D341Med (cell line): ENCODE measurements at regions not wholly inside any gene's neighbourhood (a gene's known extent, or its start where the extent isn't known, plus 50 kb on each side); places are given as distances from the start of the nearest gene placed in this dataset.
A peak's percentile ranks its signal among the peaks of the same experiment; 100 is the strongest.
"Not testable (repeated sequence)": the region's sequence is repeated elsewhere in the genome, so short reads cannot be mapped to it uniquely, and the experiment has no call there.

ENCODE experiments used
- DNase-seq: peaks from one replicate; pipeline ENCODE4 v3.0.0; 2012; ENCODE audit warnings: low spot score

GRCh38 chr4:9110700-9111099 lies 59.5 kb upstream of the FAM90A26 start:
- not testable (repeated sequence) for DNase-seq

GRCh38 chr4:9103148-9103524 lies 67.1 kb upstream of the FAM90A26 start:
- DNase-seq: not testable (repeated sequence)

GRCh38 chr4:9102471-9103147 lies 67.6 kb upstream of the FAM90A26 start:
- DNase-seq: not testable (repeated sequence)

- not testable (repeated sequence) for DNase-seq
Measured at GRCh38 chr4:9096330-9096729, 73.9 kb upstream of the FAM90A26 start.

- DNase-seq: not testable (repeated sequence)
Measured at GRCh38 chr4:9078796-9079195, 91.4 kb upstream of the FAM90A26 start.

- DNase-seq: not testable (repeated sequence)
Measured at GRCh38 chr4:9076974-9077373, 93.2 kb upstream of the FAM90A26 start.

- not testable (repeated sequence) for DNase-seq
Measured at GRCh38 chr4:9076486-9076885, 93.7 kb upstream of the FAM90A26 start.

- not testable (repeated sequence) for DNase-seq
Measured at GRCh38 chr4:9073371-9073770, 96.8 kb upstream of the FAM90A26 start.

GRCh38 chr4:9072521-9073220 lies 97.5 kb upstream of the FAM90A26 start:
- not testable (repeated sequence) for DNase-seq

GRCh38 chr4:9067923-9068322 lies 102.3 kb upstream of the FAM90A26 start:
- not testable (repeated sequence) for DNase-seq

- not testable (repeated sequence) for DNase-seq
Measured at GRCh38 chr4:9063612-9064011, 106.6 kb upstream of the FAM90A26 start.

- not testable (repeated sequence) for DNase-seq
Measured at GRCh38 chr4:9024866-9025265, 145.3 kb upstream of the FAM90A26 start.

GRCh38 chr4:9009792-9010191 lies 138.2 kb upstream of the HMX1 start:
- DNase-seq: not testable (repeated sequence)

GRCh38 chr4:9008407-9008806 lies 136.8 kb upstream of the HMX1 start:
- not testable (repeated sequence) for DNase-seq

GRCh38 chr4:9001153-9001552 lies 129.5 kb upstream of the HMX1 start:
- DNase-seq: not testable (repeated sequence)

- DNase-seq: peak; percentile 78
Measured at GRCh38 chr4:9000505-9001001, 128.9 kb upstream of the HMX1 start.

- DNase-seq: not testable (repeated sequence)
Measured at GRCh38 chr4:8992981-8993380, 121.3 kb upstream of the HMX1 start.

- not testable (repeated sequence) for DNase-seq
Measured at GRCh38 chr4:8991449-8991848, 119.8 kb upstream of the HMX1 start.

GRCh38 chr4:8990341-8990740 lies 118.7 kb upstream of the HMX1 start:
- not testable (repeated sequence) for DNase-seq

- DNase-seq: not testable (repeated sequence)
Measured at GRCh38 chr4:8985786-8986185, 114.1 kb upstream of the HMX1 start.

GRCh38 chr4:8984641-8985040 lies 113.0 kb upstream of the HMX1 start:
- DNase-seq: not testable (repeated sequence)

GRCh38 chr4:8983921-8984320 lies 112.3 kb upstream of the HMX1 start:
- not testable (repeated sequence) for DNase-seq

GRCh38 chr4:8976466-8977128 lies 105.0 kb upstream of the HMX1 start:
- not testable (repeated sequence) for DNase-seq
